HCEC 1CT (cell line): ENCODE measurements at regions not wholly inside any gene's neighbourhood (a gene's known extent, or its start where the extent isn't known, plus 50 kb on each side); places are given as distances from the start of the nearest gene placed in this dataset.

Source experiments
- DNase-seq: peaks from one replicate; pipeline ENCODE4 v3.0.0-alpha.2; 2017

- no peak for DNase-seq
Measured at GRCh38 chr9:108483676-108484075, 372.1 kb downstream of the ACTL7B start.

- no peak for DNase-seq
Measured at GRCh38 chr9:108479989-108480652, 375.7 kb downstream of the ACTL7B start.

GRCh38 chr9:108478431-108479332, 377.1 kb downstream of the ACTL7B start:
- peak; percentile 96 for DNase-seq

- DNase-seq, result peak; percentile 90
Measured at GRCh38 chr9:108477529-108478006, 378.2 kb downstream of the ACTL7B start.

- DNase-seq, result peak; percentile 76
Measured at GRCh38 chr9:108476574-108476973, 379.2 kb downstream of the ACTL7B start.

- no peak for DNase-seq
Measured at GRCh38 chr9:108475813-108476212, 380.0 kb downstream of the ACTL7B start.

- no peak for DNase-seq
Measured at GRCh38 chr9:108474356-108474755, 381.4 kb downstream of the ACTL7B start.

- DNase-seq, result peak; percentile 78
Measured at GRCh38 chr9:108473209-108474112, 382.3 kb downstream of the ACTL7B start.

GRCh38 chr9:108469654-108470053, 386.1 kb downstream of the ACTL7B start:
- peak; percentile 89 for DNase-seq

- peak; percentile 58 for DNase-seq
Measured at GRCh38 chr9:108468364-108468763, 387.4 kb downstream of the ACTL7B start.

- DNase-seq, result peak; percentile 48
Measured at GRCh38 chr9:108467653-108468324, 388.0 kb downstream of the ACTL7B start.

GRCh38 chr9:108467161-108467560, 388.6 kb downstream of the ACTL7B start:
- no peak for DNase-seq

GRCh38 chr9:108466304-108466703, 389.5 kb downstream of the ACTL7B start:
- no peak for DNase-seq

GRCh38 chr9:108463932-108464606, 391.7 kb downstream of the ACTL7B start:
- no peak for DNase-seq

GRCh38 chr9:108456903-108457302, 398.9 kb downstream of the ACTL7B start:
- DNase-seq, result no peak

GRCh38 chr9:108445431-108446071, 410.2 kb downstream of the ACTL7B start:
- DNase-seq, result no peak

- DNase-seq, result peak; percentile 98
Measured at GRCh38 chr9:108444400-108445358, 411.1 kb downstream of the ACTL7B start.

GRCh38 chr9:108443741-108444140, 412.0 kb downstream of the ACTL7B start:
- peak; percentile 84 for DNase-seq

GRCh38 chr9:108443019-108443633, 412.7 kb downstream of the ACTL7B start:
- DNase-seq, result no peak
